ENCODE measurements at regions not wholly inside any gene's neighbourhood (a gene's known extent, or its start where the extent isn't known, plus 50 kb on each side); places are given as distances from the start of the nearest gene placed in this dataset.

- Histone ChIP-seq H3K4me2 (ENCODE audit: low read length) (no peak overlapping the region), H3K36me3 (ENCODE audit: control insufficient read depth in 1 of 2, insufficient read depth in 2 of 2, low read length in 2 of 2) (no peaks in the 10 kb centered on the region), H3K9me3 (ENCODE audit: control insufficient read depth in 1 of 2, insufficient read depth in 1 of 2, low read depth in 1 of 2, low read length in 2 of 2) (no peaks in the 10 kb centered on the region), H3K27ac (ENCODE audit: low read depth, low read length) (no peak overlapping the region), H3K4me3 (replicated peaks in 1 of 2; ENCODE audit: low read depth in 1 of 2, low read length in 2 of 2) (no peak overlapping the region), H2AFZ (ENCODE audit: low read depth, low read length, poor library complexity, severe bottlenecking) (no peak overlapping the region), H3K27me3 (ENCODE audit: insufficient read depth, low read length) (no peaks in the 10 kb centered on the region), H3K79me2 (ENCODE audit: insufficient read depth, low read length) (no peaks in the 10 kb centered on the region), H4K20me1 (ENCODE audit: insufficient read depth) (no peaks in the 10 kb centered on the region), H3K9me2 (ENCODE audit: insufficient read depth) (no peaks in the 10 kb centered on the region), H3K4me1 (ENCODE audit: control insufficient read depth in 1 of 2, insufficient read depth in 2 of 2, low read length in 2 of 2) (no peaks in the 10 kb centered on the region), H3K9ac (ENCODE audit: low read length) (no peak overlapping the region)
- ChIA-PET POLR2A (no interaction called here), RAD21 (ENCODE audit: low non-redundant PET in 1 of 2, low total read pairs in 2 of 2, uncharacterized antibody in 2 of 2, unreplicated experiment in 2 of 2) (interaction anchor here in 1 of 2 experiments (0.7 kb wide), 1 partner anchor 14 kb away, joined by 3 read pairs; no protein-coding TSS in a partner anchor), CTCF (interaction anchor here (1.0 kb wide), 1 partner anchor 32 kb away, joined by 3 read pairs; no protein-coding TSS in a partner anchor)
- no peak for ATAC-seq
- no peak for DNase-seq (ENCODE audit: low read depth, low spot score)
- intact Hi-C loops (cut with micrococcal nuclease), result no loop called here
- no peak for TF ChIP-seq RAD21 (IDR thresholded peaks at IDR 0.05; ENCODE audit: low read depth)
- no peak for TF ChIP-seq EGR1 (IDR thresholded peaks at IDR 0.05; ENCODE audit: low read depth)
- TF ChIP-seq CEBPB (IDR thresholded peaks at IDR 0.05; ENCODE audit: low read depth), result no peak
- TF ChIP-seq POLR2AphosphoS5 (IDR thresholded peaks at IDR 0.05; ENCODE audit: low read depth, low read length), result no peak
- TF ChIP-seq, protein P1, sequence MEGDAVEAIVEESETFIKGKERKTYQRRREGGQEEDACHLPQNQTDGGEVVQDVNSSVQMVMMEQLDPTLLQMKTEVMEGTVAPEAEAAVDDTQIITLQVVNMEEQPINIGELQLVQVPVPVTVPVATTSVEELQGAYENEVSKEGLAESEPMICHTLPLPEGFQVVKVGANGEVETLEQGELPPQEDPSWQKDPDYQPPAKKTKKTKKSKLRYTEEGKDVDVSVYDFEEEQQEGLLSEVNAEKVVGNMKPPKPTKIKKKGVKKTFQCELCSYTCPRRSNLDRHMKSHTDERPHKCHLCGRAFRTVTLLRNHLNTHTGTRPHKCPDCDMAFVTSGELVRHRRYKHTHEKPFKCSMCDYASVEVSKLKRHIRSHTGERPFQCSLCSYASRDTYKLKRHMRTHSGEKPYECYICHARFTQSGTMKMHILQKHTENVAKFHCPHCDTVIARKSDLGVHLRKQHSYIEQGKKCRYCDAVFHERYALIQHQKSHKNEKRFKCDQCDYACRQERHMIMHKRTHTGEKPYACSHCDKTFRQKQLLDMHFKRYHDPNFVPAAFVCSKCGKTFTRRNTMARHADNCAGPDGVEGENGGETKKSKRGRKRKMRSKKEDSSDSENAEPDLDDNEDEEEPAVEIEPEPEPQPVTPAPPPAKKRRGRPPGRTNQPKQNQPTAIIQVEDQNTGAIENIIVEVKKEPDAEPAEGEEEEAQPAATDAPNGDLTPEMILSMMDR (IDR thresholded peaks at IDR 0.05 in 2 of 3, conservative IDR thresholded peaks at IDR 0.05 in 1 of 3; ENCODE audit: borderline replicate concordance in 1 of 3, insufficient read depth in 1 of 3, low read depth in 2 of 3, low read length in 2 of 3), result no peak
- TF ChIP-seq ATF3 (IDR thresholded peaks at IDR 0.05), result no peak
- no peak for TF ChIP-seq SRF (IDR thresholded peaks at IDR 0.05; ENCODE audit: low read depth)
- TF ChIP-seq EZH2 (IDR thresholded peaks at IDR 0.05), result no peak
- no peak for TF ChIP-seq REST (IDR thresholded peaks at IDR 0.05; ENCODE audit: low read depth)
- no peak for TF ChIP-seq CBX3 (IDR thresholded peaks at IDR 0.05; ENCODE audit: low read depth)
- no peak for TF ChIP-seq MAX (IDR thresholded peaks at IDR 0.05)
- BruUV-seq (replicated peaks), result no TSS peak
These were observed 103.7 kb upstream of the NUDT4 start for GRCh38 chr12:93273834-93274564.
